Thyroid gland (tissue), 4 donors: ENCODE measurements at regions not wholly inside any gene's neighbourhood (a gene's known extent, or its start where the extent isn't known, plus 50 kb on each side); places are given as distances from the start of the nearest gene placed in this dataset.
"Not testable (repeated sequence)": the region's sequence is repeated elsewhere in the genome, so short reads cannot be mapped to it uniquely, and the experiment has no call there.

ENCODE experiments used
- DNase-seq, 2 donors: peaks; one replicate each; pipeline ENCODE4 v3.0.0-alpha.2; 2019
- H3K27ac ChIP-seq, 3 donors: fragments of 200-600 bp; sonication (generic); 1 replicate in 2 of 3; 2 replicates in 1 of 3; pipeline ENCODE4 v1.5.1; 2016 to 2019; ENCODE audit warnings: mild to moderate bottlenecking in 1 of 3, moderate library complexity in 1 of 3
- H3K27me3 ChIP-seq: fragments of 200-600 bp; sonication (generic); one replicate; pipeline ENCODE4 v1.5.1; 2019
- H3K36me3 ChIP-seq, 2 donors: fragments of 200-600 bp; sonication (generic); one replicate each; pipeline ENCODE4 v1.5.1; 2016 to 2019
- H3K4me1 ChIP-seq, 2 donors: fragments of 200-600 bp; sonication (generic); one replicate each; pipeline ENCODE4 v1.5.1; 2017 to 2019
- H3K4me3 ChIP-seq, 3 donors: fragments of 200-600 bp; sonication (generic); replicated peaks in 1 of 3; 1 replicate in 2 of 3; 2 replicates in 1 of 3; pipeline ENCODE4 v1.5.1; 2016; ENCODE audit warnings: mild to moderate bottlenecking in 1 of 3
- H3K9me3 ChIP-seq: fragments of 200-600 bp; sonication (generic); one replicate; pipeline ENCODE4 v1.5.1; 2017
- POLR2A ChIP-seq, 2 donors: fragments of 450-650 bp; IDR thresholded peaks; one replicate each; pipeline ENCODE4 v1.6.1; 2017; ENCODE audit warnings: antibody characterized with exemption in 2 of 2, mild to moderate bottlenecking in 2 of 2, moderate library complexity in 1 of 2
- WGBS, 2 donors: methylation state at CpG; one replicate each; pipeline ENCODE4 v1.1.5; 2017; 5-methylcytosine and 5-hydroxymethylcytosine counted together
- intact Hi-C: fragments of 100-400 bp; cut with DNase I; formaldehyde crosslinking; loops from one replicate; pipeline ENCODE4 v1.15.1; 2023
- TF ChIP-seq, protein P1 (sequence below), 6 experiments: fragments of 200-600 bp in 3 of 6; fragments of 450-650 bp in 3 of 6; sonication (generic) in 3 of 6; IDR thresholded peaks; one replicate each; pipeline ENCODE4 v1.5.1; 2016 to 2019; ENCODE audit warnings: antibody characterized with exemption in 6 of 6, mild to moderate bottlenecking in 2 of 6, inconsistent platforms in 1 of 6, moderate library complexity in 1 of 6

DNA sequence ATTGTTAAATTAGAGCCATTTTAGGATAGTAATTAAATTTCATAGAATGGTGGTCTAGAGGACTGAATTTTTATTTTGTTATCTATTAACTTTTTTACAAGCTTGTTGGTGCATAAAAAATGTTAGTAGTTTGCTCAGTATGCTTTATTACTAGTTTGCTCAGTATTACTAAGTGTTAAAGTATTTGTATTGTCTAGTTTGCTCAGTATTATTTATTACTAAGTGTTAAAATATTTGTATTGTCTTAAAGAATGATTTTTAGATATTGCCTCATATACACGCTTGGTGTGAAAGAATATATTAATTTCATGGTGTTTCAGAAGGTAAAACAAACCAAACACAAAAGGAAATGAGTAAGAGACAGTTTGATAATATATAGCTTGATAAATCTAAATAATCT lies 268.4 kb upstream of the MAGEB18 start:
- intact Hi-C loops, result no loop called here
- Histone ChIP-seq H3K36me3 (no peaks in the 10 kb centered on the region), H3K27me3 (no peaks in the 10 kb centered on the region), H3K4me3 (no peak overlapping the region), H3K27ac (no peak overlapping the region), H3K4me1 (no peaks in the 10 kb centered on the region), H3K9me3 (no peaks in the 10 kb centered on the region)
- DNase-seq, result no peak
- TF ChIP-seq, protein P1, sequence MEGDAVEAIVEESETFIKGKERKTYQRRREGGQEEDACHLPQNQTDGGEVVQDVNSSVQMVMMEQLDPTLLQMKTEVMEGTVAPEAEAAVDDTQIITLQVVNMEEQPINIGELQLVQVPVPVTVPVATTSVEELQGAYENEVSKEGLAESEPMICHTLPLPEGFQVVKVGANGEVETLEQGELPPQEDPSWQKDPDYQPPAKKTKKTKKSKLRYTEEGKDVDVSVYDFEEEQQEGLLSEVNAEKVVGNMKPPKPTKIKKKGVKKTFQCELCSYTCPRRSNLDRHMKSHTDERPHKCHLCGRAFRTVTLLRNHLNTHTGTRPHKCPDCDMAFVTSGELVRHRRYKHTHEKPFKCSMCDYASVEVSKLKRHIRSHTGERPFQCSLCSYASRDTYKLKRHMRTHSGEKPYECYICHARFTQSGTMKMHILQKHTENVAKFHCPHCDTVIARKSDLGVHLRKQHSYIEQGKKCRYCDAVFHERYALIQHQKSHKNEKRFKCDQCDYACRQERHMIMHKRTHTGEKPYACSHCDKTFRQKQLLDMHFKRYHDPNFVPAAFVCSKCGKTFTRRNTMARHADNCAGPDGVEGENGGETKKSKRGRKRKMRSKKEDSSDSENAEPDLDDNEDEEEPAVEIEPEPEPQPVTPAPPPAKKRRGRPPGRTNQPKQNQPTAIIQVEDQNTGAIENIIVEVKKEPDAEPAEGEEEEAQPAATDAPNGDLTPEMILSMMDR (IDR thresholded peaks at IDR 0.05), result no peak
- no peak for TF ChIP-seq POLR2A (IDR thresholded peaks at IDR 0.05)
- 88 to 93% methylated on average over 1 of the region's 1 CpG for WGBS, 2 donors

DNA sequence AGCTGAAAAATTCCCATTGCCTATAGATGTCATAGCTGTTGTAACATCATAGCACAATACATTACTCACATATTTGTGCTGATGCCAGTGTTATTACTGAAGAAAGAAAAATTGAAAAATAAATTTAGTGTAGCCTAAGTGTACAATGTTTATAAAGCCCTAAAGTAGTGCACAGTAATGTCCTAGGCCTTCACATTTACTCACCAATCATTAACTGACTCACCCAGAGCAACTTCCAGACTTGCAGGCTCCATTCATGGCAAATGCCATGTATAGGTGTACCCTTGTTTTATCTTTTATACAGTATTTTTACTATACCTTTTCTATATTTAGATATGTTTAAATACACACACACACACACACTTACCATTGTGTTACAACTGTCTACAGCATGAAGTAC lies 265.4 kb upstream of the MAGEB18 start:
- TF ChIP-seq POLR2A (IDR thresholded peaks at IDR 0.05), result no peak
- TF ChIP-seq, protein P1 (IDR thresholded peaks at IDR 0.05), result no peak
- no peaks in the 10 kb centered on the region for H3K36me3 ChIP-seq
- H3K27ac ChIP-seq, result no peak overlapping the region
- no peaks in the 10 kb centered on the region for H3K27me3 ChIP-seq
- DNase-seq, result no peak
- no peak overlapping the region for H3K4me3 ChIP-seq
- H3K4me1 ChIP-seq, result no peaks in the 10 kb centered on the region
- intact Hi-C loops, result no loop called here
- H3K9me3 ChIP-seq, result no peaks in the 10 kb centered on the region

DNA sequence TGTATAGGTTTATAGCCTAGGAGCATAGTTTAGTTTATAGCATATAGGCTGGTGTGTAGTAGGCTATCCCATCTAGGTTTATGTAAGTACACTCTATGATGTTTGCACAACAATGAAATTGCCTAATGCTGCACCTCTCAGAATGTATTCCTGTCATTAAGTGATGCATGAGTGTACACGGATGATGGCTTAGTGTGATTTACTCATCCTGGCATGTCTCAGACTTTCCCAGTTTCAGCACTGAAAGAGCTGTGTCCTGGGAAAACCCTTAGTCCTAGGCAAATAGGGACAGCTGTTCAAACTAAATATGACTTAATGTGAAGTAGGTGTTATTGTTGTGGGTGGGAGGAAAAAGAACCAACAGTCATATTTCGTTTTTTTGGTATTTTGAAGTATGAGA lies 264.9 kb upstream of the MAGEB18 start:
- H3K9me3 ChIP-seq, result no peaks in the 10 kb centered on the region
- H3K36me3 ChIP-seq, result no peaks in the 10 kb centered on the region
- no peaks in the 10 kb centered on the region for H3K4me1 ChIP-seq
- intact Hi-C loops, result no loop called here
- no peak for DNase-seq
- no peak for TF ChIP-seq POLR2A (IDR thresholded peaks at IDR 0.05)
- TF ChIP-seq, protein P1 (IDR thresholded peaks at IDR 0.05), result no peak
- no peak overlapping the region for H3K27ac ChIP-seq
- H3K4me3 ChIP-seq, result no peak overlapping the region
- no peaks in the 10 kb centered on the region for H3K27me3 ChIP-seq
- 74 to 84% methylated on average over 2 of the region's 2 CpGs for WGBS, 2 donors

DNA sequence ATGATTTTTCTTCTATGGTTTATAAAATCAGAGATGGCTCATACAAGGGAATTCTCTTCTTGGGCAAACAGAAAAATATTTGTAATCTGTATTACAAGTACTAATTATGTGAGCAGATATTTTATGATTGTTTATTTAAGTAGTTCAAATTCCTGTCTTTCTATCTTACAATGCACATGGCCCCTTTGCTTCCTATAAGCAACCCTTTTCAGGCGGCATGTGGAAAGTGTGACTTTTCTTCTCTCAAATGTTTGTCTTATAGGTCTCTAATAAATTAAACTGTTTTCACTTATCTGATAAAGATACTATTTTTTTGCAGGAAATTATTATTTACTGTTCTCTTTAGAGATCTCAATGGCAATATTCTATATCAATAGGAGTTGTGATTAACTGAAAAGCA lies 259.3 kb upstream of the MAGEB18 start:
- TF ChIP-seq, protein P1 (IDR thresholded peaks at IDR 0.05), result no peak
- no peak for TF ChIP-seq POLR2A (IDR thresholded peaks at IDR 0.05)
- no peak for DNase-seq
- no peaks in the 10 kb centered on the region for H3K4me1 ChIP-seq
- no peak overlapping the region for H3K27ac ChIP-seq
- H3K36me3 ChIP-seq, result no peaks in the 10 kb centered on the region
- H3K4me3 ChIP-seq, result no peak overlapping the region
- 0 to 86% methylated on average over 1 of the region's 1 CpG for WGBS, 2 donors
- intact Hi-C loops, result no loop called here
- no peaks in the 10 kb centered on the region for H3K9me3 ChIP-seq
- no peaks in the 10 kb centered on the region for H3K27me3 ChIP-seq

DNA sequence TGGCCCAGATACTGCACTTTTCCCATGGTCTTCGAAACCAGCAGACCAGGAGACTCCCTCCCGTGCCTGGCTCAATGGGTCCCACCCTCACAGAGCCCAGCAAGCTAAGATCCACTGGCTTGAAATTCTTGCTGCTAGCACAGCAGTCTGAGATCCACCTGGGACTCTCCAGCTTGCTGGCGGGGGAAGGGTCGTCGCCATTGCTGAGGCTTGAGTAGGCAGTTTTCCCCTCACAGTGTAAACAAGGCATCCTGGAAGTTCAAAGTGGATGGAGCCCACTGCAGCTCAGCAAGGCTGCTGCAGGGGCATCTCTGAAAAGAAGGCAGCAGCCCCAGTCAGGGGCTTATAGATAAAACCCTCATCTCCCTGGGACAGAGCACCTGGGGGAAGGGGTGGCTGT lies 255.6 kb upstream of the MAGEB18 start:
- 52% methylated on average over 3 of the region's 5 CpGs; no CpG with 5 or more reads in 1 of the 2 donors for WGBS, 2 donors
- H3K36me3 ChIP-seq, H3K9me3 ChIP-seq, DNase-seq, H3K27ac ChIP-seq, H3K27me3 ChIP-seq, H3K4me3 ChIP-seq, intact Hi-C loops, H3K4me1 ChIP-seq: not testable (repeated sequence)

DNA sequence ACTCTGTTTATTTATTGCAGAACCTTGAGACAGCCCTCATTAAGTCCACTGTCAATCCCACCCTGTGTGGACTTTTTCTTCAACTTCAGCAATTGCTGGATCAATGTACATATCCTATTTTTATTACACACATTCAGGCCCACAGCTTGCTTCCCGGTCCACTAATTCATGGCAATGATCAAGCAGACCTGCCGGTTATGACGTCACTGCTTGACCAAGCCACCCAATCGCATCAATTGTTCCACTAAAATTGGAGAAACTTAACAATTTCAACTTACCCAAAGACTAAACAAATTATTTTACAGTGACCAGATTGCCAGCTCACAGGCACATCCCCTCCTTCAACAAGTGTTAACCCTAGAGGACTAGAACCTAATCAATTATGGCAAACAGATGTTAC lies 240.4 kb upstream of the MAGEB18 start:
- H3K36me3 ChIP-seq, result no peaks in the 10 kb centered on the region
- no peaks in the 10 kb centered on the region for H3K27me3 ChIP-seq
- TF ChIP-seq, protein P1 (IDR thresholded peaks at IDR 0.05), result no peak
- TF ChIP-seq POLR2A (IDR thresholded peaks at IDR 0.05), result no peak
- H3K4me1 ChIP-seq, result no peaks in the 10 kb centered on the region
- intact Hi-C loops, result no loop called here
- H3K9me3 ChIP-seq, result no peaks in the 10 kb centered on the region
- 96% methylated on average over 4 of the region's 4 CpGs for WGBS, 2 donors
- H3K4me3 ChIP-seq, result no peak overlapping the region
- no peak overlapping the region for H3K27ac ChIP-seq
- DNase-seq, result no peak

DNA sequence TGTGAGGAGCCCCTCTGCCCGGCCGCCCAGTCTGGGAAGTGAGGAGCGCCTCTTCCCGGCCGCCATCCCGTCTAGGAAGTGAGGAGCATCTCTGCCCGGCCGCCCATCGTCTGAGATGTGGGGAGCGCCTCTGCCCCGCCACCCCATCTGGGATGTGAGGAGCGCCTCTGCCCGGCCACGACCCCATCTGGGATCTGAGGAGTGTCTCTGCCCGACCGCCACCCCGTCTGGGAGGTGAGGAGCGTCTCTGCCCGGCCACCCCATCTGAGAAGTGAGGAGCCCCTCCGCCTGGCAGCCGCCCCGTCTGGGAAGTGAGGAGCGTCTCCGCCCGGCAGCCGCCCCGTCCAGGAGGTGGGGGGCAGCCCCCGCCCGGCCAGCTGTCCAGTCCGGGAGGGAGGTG lies 232.4 kb upstream of the MAGEB18 start:
- H3K27me3 ChIP-seq, H3K27ac ChIP-seq, H3K4me3 ChIP-seq, H3K9me3 ChIP-seq, DNase-seq, H3K4me1 ChIP-seq, intact Hi-C loops, H3K36me3 ChIP-seq: not testable (repeated sequence)
- WGBS, 2 donors, result no CpG with 5 or more reads among the region's 30 CpGs
